H1 (cell line): ENCODE measurements at regions not wholly inside any gene's neighbourhood (a gene's known extent, or its start where the extent isn't known, plus 50 kb on each side); places are given as distances from the start of the nearest gene placed in this dataset.
A peak's percentile ranks its signal among the peaks of the same experiment; 100 is the strongest.

Experiments used
- CTCF ChIA-PET: fragments of 300-600 bp; sonication (Branson Sonifier 250); formaldehyde crosslinking; loops from one replicate; lab custom pipeline; 2021; ENCODE audit not compliant: partially characterized antibody; lab: Charles Lee
- POLR2A ChIA-PET: fragments of 300-600 bp; sonication (Branson Sonifier 250); formaldehyde crosslinking; loops from one replicate; lab custom pipeline; 2021; ENCODE audit warnings: inconsistent platforms; ENCODE audit not compliant: partially characterized antibody; lab: Charles Lee
- DNase-seq, 2 experiments: peaks; one replicate each; pipeline versions ENCODE4 v3.0.0 to v3.0.0-alpha.2; 2010 to 2022; ENCODE audit warnings: low spot score in 2 of 2, low read depth in 1 of 2, mixed read lengths in 1 of 2
- FAIRE-seq: peaks from 2 replicates; lab custom pipeline; 2011; peaks lifted over from hg19 to GRCh38; lab: Jason Lieb, UNC
- H2AFZ ChIP-seq: 2 replicates; pipeline ENCODE4 v1.8.1; 2012; ENCODE audit warnings: low read length, inconsistent platforms
- H2AK5ac ChIP-seq: 2 replicates; pipeline ENCODE4 v1.6.1; 2013; ENCODE audit warnings: low read depth, low read length
- H2BK120ac ChIP-seq: replicated peaks from 2 replicates; pipeline ENCODE3; 2013; ENCODE audit warnings: low read depth, low read length, inconsistent platforms
- H2BK12ac ChIP-seq: 2 replicates; pipeline ENCODE4 v1.6.1; 2013; ENCODE audit warnings: low read depth, low read length
- H2BK15ac ChIP-seq: 2 replicates; pipeline ENCODE4 v1.6.1; 2013; ENCODE audit warnings: low read length
- H2BK20ac ChIP-seq: 2 replicates; pipeline ENCODE4 v1.6.1; 2013; ENCODE audit warnings: low read length
- H2BK5ac ChIP-seq: 2 replicates; pipeline ENCODE4 v1.6.1; 2013; ENCODE audit warnings: low read depth, low read length
- H3K14ac ChIP-seq: 2 replicates; pipeline ENCODE4 v1.6.1; 2013; ENCODE audit warnings: inconsistent platforms; ENCODE audit not compliant: insufficient read length
- H3K18ac ChIP-seq: 2 replicates; pipeline ENCODE4 v1.6.1; 2013; ENCODE audit warnings: low read length; ENCODE audit errors: extremely low read depth
- H3K23ac ChIP-seq: 2 replicates; pipeline ENCODE4 v1.6.1; 2013; ENCODE audit warnings: inconsistent platforms; ENCODE audit not compliant: insufficient read length
- H3K23me2 ChIP-seq: 2 replicates; pipeline ENCODE4 v1.6.1; 2013; ENCODE audit warnings: low read depth, low read length
- H3K27ac ChIP-seq: 2 replicates; pipeline ENCODE4 v1.6.1; 2011; ENCODE audit warnings: low read depth, low read length, inconsistent platforms
- H3K27me3 ChIP-seq, 4 experiments: replicated peaks in 1 of 4; 1 replicate in 1 of 4; 2 replicates in 3 of 4; pipeline versions ENCODE4 v1.6.1 to v1.8.1; 2011 to 2013; ENCODE audit warnings: low read length in 3 of 4, mild to moderate bottlenecking in 3 of 4, inconsistent platforms in 2 of 4, mixed read lengths in 2 of 4, moderate library complexity in 1 of 4; ENCODE audit not compliant: control insufficient read depth in 3 of 4, insufficient read depth in 3 of 4; ENCODE audit errors: extremely low read depth in 1 of 4
- H3K36me3 ChIP-seq, 4 experiments: 2 replicates each; pipeline versions ENCODE4 v1.6.1 to v1.8.1; 2011 to 2013; ENCODE audit warnings: mild to moderate bottlenecking in 4 of 4, low read length in 3 of 4, moderate library complexity in 2 of 4, control low read depth in 1 of 4, inconsistent platforms in 1 of 4; ENCODE audit not compliant: insufficient read depth in 4 of 4, control insufficient read depth in 2 of 4
- H3K4ac ChIP-seq: replicated peaks from 2 replicates; pipeline ENCODE3; 2013; ENCODE audit warnings: low read length, low read depth, mixed read lengths, inconsistent platforms; ENCODE audit not compliant: insufficient read length
- H3K4me1 ChIP-seq, 4 experiments: replicated peaks in 1 of 4; 1 replicate in 1 of 4; 2 replicates in 3 of 4; pipeline versions ENCODE4 v1.6.1 to v1.8.1; 2011 to 2013; ENCODE audit warnings: low read length in 3 of 4, inconsistent platforms in 2 of 4, mixed read lengths in 1 of 4; ENCODE audit not compliant: insufficient read depth in 4 of 4, control insufficient read depth in 3 of 4
- H3K4me2 ChIP-seq, 2 experiments: 2 replicates each; pipeline versions ENCODE4 v1.6.1 to v1.8.1; 2011 to 2013; ENCODE audit warnings: low read depth in 2 of 2, low read length in 2 of 2, control low read depth in 1 of 2, inconsistent platforms in 1 of 2, mild to moderate bottlenecking in 1 of 2; ENCODE audit not compliant: insufficient read depth in 1 of 2
- H3K4me3 ChIP-seq, 4 experiments: fragments of 200-600, 300-600 bp in 1 of 4; sonication (generic), shearing (Covaris generic), sonication (Bioruptor Twin) in 1 of 4; 2 replicates each; pipeline versions ENCODE4 v1.5.1 to v1.8.1; 2011 to 2016; ENCODE audit warnings: low read length in 4 of 4, low read depth in 3 of 4, control low read depth in 2 of 4, inconsistent platforms in 2 of 4, mild to moderate bottlenecking in 2 of 4, mixed read lengths in 1 of 4, moderate library complexity in 1 of 4; ENCODE audit not compliant: insufficient read depth in 2 of 4; ENCODE audit errors: extremely low read depth in 1 of 4
- H3K56ac ChIP-seq: replicated peaks from 2 replicates; pipeline ENCODE3; 2013; ENCODE audit warnings: low read depth, mild to moderate bottlenecking, mixed read lengths, low read length, inconsistent platforms; ENCODE audit not compliant: insufficient read length
- H3K79me1 ChIP-seq: 2 replicates; pipeline ENCODE4 v1.6.1; 2013; ENCODE audit warnings: low read depth, low read length, control low read depth
- H3K79me2 ChIP-seq, 2 experiments: 2 replicates each; pipeline versions ENCODE4 v1.6.1 to v1.8.1; 2012 to 2013; ENCODE audit warnings: low read length in 2 of 2, mild to moderate bottlenecking in 2 of 2, inconsistent platforms in 1 of 2; ENCODE audit not compliant: insufficient read depth in 2 of 2, control insufficient read depth in 1 of 2
- H3K9ac ChIP-seq, 4 experiments: replicated peaks in 1 of 4; 1 replicate in 1 of 4; 2 replicates in 3 of 4; pipeline versions ENCODE4 v1.6.1 to v1.8.1; 2011 to 2013; ENCODE audit warnings: low read depth in 3 of 4, low read length in 3 of 4, control low read depth in 2 of 4, mild to moderate bottlenecking in 2 of 4, moderate library complexity in 2 of 4, inconsistent platforms in 1 of 4; ENCODE audit errors: extremely low read depth in 1 of 4
- H3K9me3 ChIP-seq, 2 experiments: 2 replicates each; pipeline versions ENCODE4 v1.6.1 to v1.8.1; 2012 to 2013; ENCODE audit warnings: mild to moderate bottlenecking in 2 of 2, moderate library complexity in 2 of 2, control low read depth in 1 of 2, inconsistent platforms in 1 of 2, low read depth in 1 of 2, low read length in 1 of 2, mixed read lengths in 1 of 2; ENCODE audit not compliant: insufficient read depth in 2 of 2
- H4K20me1 ChIP-seq, 2 experiments: replicated peaks in 1 of 2; 2 replicates each; pipeline versions ENCODE3 to v1.8.1; 2011 to 2013; ENCODE audit warnings: inconsistent platforms in 2 of 2, low read length in 2 of 2, mild to moderate bottlenecking in 1 of 2; ENCODE audit not compliant: insufficient read depth in 2 of 2, control insufficient read depth in 1 of 2
- H4K5ac ChIP-seq: 2 replicates; pipeline ENCODE4 v1.6.1; 2013; ENCODE audit warnings: low read length, low read depth, mixed read lengths, inconsistent platforms; ENCODE audit not compliant: insufficient read length
- H4K8ac ChIP-seq: 2 replicates; pipeline ENCODE4 v1.8.0; 2013; ENCODE audit warnings: mild to moderate bottlenecking, moderate library complexity, low read length, inconsistent platforms; ENCODE audit not compliant: insufficient read depth; ENCODE audit errors: extremely low read depth
- H4K91ac ChIP-seq: replicated peaks from 2 replicates; pipeline ENCODE3; 2013; ENCODE audit warnings: low read length, mixed read lengths, inconsistent platforms; ENCODE audit not compliant: insufficient read length
- PHF8 ChIP-seq: fragments of 200-600 bp; sonication (generic); conservative IDR thresholded peaks from 2 replicates; pipeline ENCODE4 v1.7.1; 2012; ENCODE audit warnings: low read depth, mild to moderate bottlenecking, inconsistent platforms, low read length, moderate library complexity
- POLR2AphosphoS5 ChIP-seq: IDR thresholded peaks from 2 replicates; pipeline ENCODE4 v1.6.1; 2011; ENCODE audit warnings: low read depth, low read length
- WGBS, 2 experiments: shearing (Covaris generic) in 1 of 2; methylation state at CpG; one replicate each; pipeline versions ENCODE4 v1.1.6 to v1.1.7; 2013 to 2015; ENCODE audit warnings: low lambda C conversion rate in 2 of 2, mixed read lengths in 2 of 2, inconsistent platforms in 1 of 2, low coverage in 1 of 2, missing lambda C conversion rate in 1 of 2; ENCODE audit not compliant: insufficient replicate concordance in 2 of 2, insufficient coverage in 1 of 2, insufficient read length in 1 of 2; ENCODE audit errors: extremely low coverage in 1 of 2, missing lambda C conversion rate in 1 of 2; 5-methylcytosine and 5-hydroxymethylcytosine counted together

DNA sequence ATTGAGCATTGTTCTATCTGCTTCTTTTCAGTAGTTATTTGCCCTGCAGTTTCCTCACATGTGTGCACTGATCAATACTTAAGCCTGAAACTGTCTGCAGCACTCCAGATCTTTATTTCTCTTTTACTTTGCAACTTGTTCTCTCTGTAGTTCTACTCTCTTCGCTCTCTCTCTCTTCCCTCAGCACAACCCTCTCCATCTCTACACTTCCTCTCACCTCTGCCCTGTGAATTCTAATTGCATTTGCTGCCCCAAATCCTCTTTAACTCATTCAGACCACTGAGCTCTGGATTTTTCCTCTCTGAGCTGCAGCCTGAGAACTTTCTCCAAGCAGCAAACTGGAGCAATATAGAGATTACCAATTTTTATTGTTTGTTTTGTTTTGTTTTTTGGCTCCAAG lies 1035.5 kb downstream of the FSCB start:
- H2BK12ac ChIP-seq: no peak overlapping the region
- H2AFZ ChIP-seq: peak overlapping the region; percentile 94
- H2BK5ac ChIP-seq: no peak overlapping the region
- no peaks in the 10 kb centered on the region for H4K20me1 ChIP-seq
- no peak overlapping the region for H4K5ac ChIP-seq
- H3K27ac ChIP-seq: no peak overlapping the region
- no peak overlapping the region for H2BK120ac ChIP-seq
- DNase-seq (no peak), FAIRE-seq (peak; percentile 36)
- ChIA-PET CTCF (no interaction called here), POLR2A (no interaction called here)
- H3K4me1 ChIP-seq: peaks cover 0 to 4% (median under 1%) of the 10 kb centered on the region in 4 experiments; a peak in 2 of 7 replicates
- no peak overlapping the region for H2BK20ac ChIP-seq
- no peaks in the 10 kb centered on the region for H3K36me3 ChIP-seq
- no peak overlapping the region for H2BK15ac ChIP-seq
- no peak overlapping the region for H3K23ac ChIP-seq
- no peaks in the 10 kb centered on the region for H3K79me2 ChIP-seq
- TF ChIP-seq POLR2AphosphoS5: no peak
- TF ChIP-seq PHF8: no peak
- TF ChIP-seq, all 59 proteins: peak for 0
- Histone ChIP-seq H3K4me3 (no peak overlapping the region), H3K4me2 (no peak overlapping the region), H2AK5ac (no peak overlapping the region), H3K79me1 (no peaks in the 10 kb centered on the region), H3K27me3 (no peaks in the 10 kb centered on the region), H3K23me2 (no peaks in the 10 kb centered on the region), H3K9ac (no peak overlapping the region; a peak in 1 of 7 replicates), H4K8ac (no peak overlapping the region), H3K56ac (no peak overlapping the region), H3K9me3 (no peaks in the 10 kb centered on the region), H4K91ac (no peak overlapping the region), H3K14ac (no peak overlapping the region), H3K18ac (no peak overlapping the region), H3K4ac (no peak overlapping the region)
- WGBS, 2 experiments: 100% methylated on average over 1 of the region's 1 CpG; no CpG with 5 or more reads in 1 of the 2 experiments
